ENCODE measurements at regions not wholly inside any gene's neighbourhood (a gene's known extent, or its start where the extent isn't known, plus 50 kb on each side); places are given as distances from the start of the nearest gene placed in this dataset.

DNA sequence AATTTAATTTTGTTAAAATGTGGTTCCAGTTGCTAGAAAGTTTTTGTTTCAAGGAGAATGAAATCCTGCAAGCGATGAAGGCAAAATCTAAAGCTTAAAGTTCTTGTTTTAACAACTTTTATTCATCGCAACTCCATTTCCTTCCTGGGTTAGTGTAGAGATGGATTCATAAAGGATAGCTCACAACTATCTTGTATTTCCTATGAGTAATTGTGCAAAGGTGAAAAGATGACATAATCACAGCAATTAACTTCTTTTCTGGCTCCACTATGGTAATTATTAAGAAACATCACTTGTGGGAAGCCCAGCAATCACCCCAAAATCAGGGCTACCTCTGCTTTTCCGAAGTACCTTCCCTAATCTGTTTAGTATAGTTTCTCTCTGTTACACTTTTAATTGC is 80.8 kb upstream of the SEMA6A start:
- TF ChIP-seq, protein P1, sequence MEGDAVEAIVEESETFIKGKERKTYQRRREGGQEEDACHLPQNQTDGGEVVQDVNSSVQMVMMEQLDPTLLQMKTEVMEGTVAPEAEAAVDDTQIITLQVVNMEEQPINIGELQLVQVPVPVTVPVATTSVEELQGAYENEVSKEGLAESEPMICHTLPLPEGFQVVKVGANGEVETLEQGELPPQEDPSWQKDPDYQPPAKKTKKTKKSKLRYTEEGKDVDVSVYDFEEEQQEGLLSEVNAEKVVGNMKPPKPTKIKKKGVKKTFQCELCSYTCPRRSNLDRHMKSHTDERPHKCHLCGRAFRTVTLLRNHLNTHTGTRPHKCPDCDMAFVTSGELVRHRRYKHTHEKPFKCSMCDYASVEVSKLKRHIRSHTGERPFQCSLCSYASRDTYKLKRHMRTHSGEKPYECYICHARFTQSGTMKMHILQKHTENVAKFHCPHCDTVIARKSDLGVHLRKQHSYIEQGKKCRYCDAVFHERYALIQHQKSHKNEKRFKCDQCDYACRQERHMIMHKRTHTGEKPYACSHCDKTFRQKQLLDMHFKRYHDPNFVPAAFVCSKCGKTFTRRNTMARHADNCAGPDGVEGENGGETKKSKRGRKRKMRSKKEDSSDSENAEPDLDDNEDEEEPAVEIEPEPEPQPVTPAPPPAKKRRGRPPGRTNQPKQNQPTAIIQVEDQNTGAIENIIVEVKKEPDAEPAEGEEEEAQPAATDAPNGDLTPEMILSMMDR (conservative IDR thresholded peaks at IDR 0.05; ENCODE audit: low read length): no peak
- no peak for TF ChIP-seq EZH2phosphoT487 (IDR thresholded peaks at IDR 0.05; ENCODE audit: borderline replicate concordance, low read depth, low read length)
